Activated B cell treated with CpG ODN at 0.5 μM for 24 hours (primary cell): ENCODE measurements at regions not wholly inside any gene's neighbourhood (a gene's known extent, or its start where the extent isn't known, plus 50 kb on each side); places are given as distances from the start of the nearest gene placed in this dataset.
"Not testable (repeated sequence)": the region's sequence is repeated elsewhere in the genome, so short reads cannot be mapped to it uniquely, and the experiment has no call there.

Experiments used
- ATAC-seq: fragments of 200-7000 bp; cut with Tn5 transposase; one replicate; pipeline ENCODE4 v1.10.0; 2021; ENCODE audit warnings: low read depth, mild to moderate bottlenecking, moderate library complexity
- CTCF ChIA-PET: fragments of 350-600 bp; sonication (Branson Sonifier 250); formaldehyde crosslinking; loops from one replicate; lab custom pipeline; 2021; ENCODE audit warnings: antibody characterized with exemption; lab: Charles Lee
- POLR2A ChIA-PET: fragments of 350-600 bp; sonication (Branson Sonifier 250); formaldehyde crosslinking; loops from one replicate; lab custom pipeline; 2021; ENCODE audit warnings: antibody characterized with exemption; lab: Charles Lee
- DNase-seq: peaks from one replicate; pipeline ENCODE4 v3.0.0; 2022
- H3K27ac Mint-ChIP-seq: one replicate; pipeline ENCODE4 v1.8.0; 2020; ENCODE audit warnings: mixed read lengths
- H3K27me3 Mint-ChIP-seq: one replicate; pipeline ENCODE4 v1.8.0; 2021; ENCODE audit warnings: mixed read lengths
- H3K36me3 Mint-ChIP-seq: one replicate; pipeline ENCODE4 v1.8.0; 2021; ENCODE audit warnings: low read depth, mixed read lengths
- H3K4me1 Mint-ChIP-seq: one replicate; pipeline ENCODE4 v1.8.0; 2021; ENCODE audit warnings: mixed read lengths
- H3K4me3 Mint-ChIP-seq: one replicate; pipeline ENCODE4 v1.8.0; 2020; ENCODE audit warnings: mild to moderate bottlenecking, mixed read lengths
- H3K9me3 Mint-ChIP-seq: one replicate; pipeline ENCODE4 v1.8.0; 2020; ENCODE audit warnings: mixed read lengths
- intact Hi-C: fragments of 100-400 bp; cut with micrococcal nuclease; formaldehyde crosslinking; loops from one replicate; pipeline ENCODE4 v1.15.1; 2024
- TF ChIP-seq, protein P1 (sequence below): fragments of 200-600 bp; IDR thresholded peaks from one replicate; pipeline ENCODE4 v1.8.0; 2022; ENCODE audit warnings: antibody characterized with exemption, mild to moderate bottlenecking

DNA sequence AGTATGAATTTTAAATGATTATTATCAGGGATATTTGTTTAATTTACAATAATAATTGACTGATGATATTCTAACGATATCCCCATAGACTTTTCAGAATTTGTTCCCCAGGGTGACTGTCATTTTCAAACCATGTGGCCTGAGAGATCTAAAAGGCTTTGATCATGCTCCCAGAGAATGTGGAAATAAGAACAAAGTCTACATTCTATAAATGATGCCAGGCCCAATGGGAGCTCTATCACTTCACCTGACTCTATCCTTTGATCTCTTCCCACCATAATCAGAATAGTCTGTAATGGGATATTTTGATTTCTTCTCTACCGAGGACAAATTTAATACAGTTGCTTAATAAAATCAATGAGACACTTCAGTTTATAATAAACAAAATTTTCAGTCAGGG, 483.4 kb upstream of the IRAK1BP1 start:
- ChIA-PET CTCF (interaction anchor here (0.6 kb wide), 1 partner anchor 17 kb away, joined by 4 read pairs; no protein-coding TSS in a partner anchor), POLR2A (no interaction called here)
- Mint-ChIP-seq H3K9me3 (peaks cover 19% of the 10 kb centered on the region), H3K27ac (no peak overlapping the region), H3K4me3 (no peak overlapping the region), H3K27me3 (no peaks in the 10 kb centered on the region), H3K4me1 (no peaks in the 10 kb centered on the region), H3K36me3 (no peaks in the 10 kb centered on the region)
- intact Hi-C loops: no loop called here
- no peak for DNase-seq
- TF ChIP-seq, protein P1, sequence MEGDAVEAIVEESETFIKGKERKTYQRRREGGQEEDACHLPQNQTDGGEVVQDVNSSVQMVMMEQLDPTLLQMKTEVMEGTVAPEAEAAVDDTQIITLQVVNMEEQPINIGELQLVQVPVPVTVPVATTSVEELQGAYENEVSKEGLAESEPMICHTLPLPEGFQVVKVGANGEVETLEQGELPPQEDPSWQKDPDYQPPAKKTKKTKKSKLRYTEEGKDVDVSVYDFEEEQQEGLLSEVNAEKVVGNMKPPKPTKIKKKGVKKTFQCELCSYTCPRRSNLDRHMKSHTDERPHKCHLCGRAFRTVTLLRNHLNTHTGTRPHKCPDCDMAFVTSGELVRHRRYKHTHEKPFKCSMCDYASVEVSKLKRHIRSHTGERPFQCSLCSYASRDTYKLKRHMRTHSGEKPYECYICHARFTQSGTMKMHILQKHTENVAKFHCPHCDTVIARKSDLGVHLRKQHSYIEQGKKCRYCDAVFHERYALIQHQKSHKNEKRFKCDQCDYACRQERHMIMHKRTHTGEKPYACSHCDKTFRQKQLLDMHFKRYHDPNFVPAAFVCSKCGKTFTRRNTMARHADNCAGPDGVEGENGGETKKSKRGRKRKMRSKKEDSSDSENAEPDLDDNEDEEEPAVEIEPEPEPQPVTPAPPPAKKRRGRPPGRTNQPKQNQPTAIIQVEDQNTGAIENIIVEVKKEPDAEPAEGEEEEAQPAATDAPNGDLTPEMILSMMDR: no peak
- ATAC-seq: no peak

GRCh38 chr6:78386854-78387253, 480.5 kb upstream of the IRAK1BP1 start:
- H3K4me3 Mint-ChIP-seq, POLR2A ChIA-PET, DNase-seq, H3K27ac Mint-ChIP-seq, H3K36me3 Mint-ChIP-seq, CTCF ChIA-PET, intact Hi-C loops, H3K4me1 Mint-ChIP-seq, ATAC-seq, H3K27me3 Mint-ChIP-seq: not testable (repeated sequence)
- H3K9me3 Mint-ChIP-seq: peaks cover 24% of the 10 kb centered on the region

GRCh38 chr6:78390066-78390465, 477.3 kb upstream of the IRAK1BP1 start:
- Mint-ChIP-seq H3K4me1 (no peaks in the 10 kb centered on the region), H3K4me3 (no peak overlapping the region), H3K27me3 (no peaks in the 10 kb centered on the region), H3K36me3 (no peaks in the 10 kb centered on the region), H3K9me3 (peaks cover 26% of the 10 kb centered on the region), H3K27ac (no peak overlapping the region)
- ATAC-seq: no peak
- DNase-seq: no peak
- ChIA-PET CTCF (no interaction called here), POLR2A (no interaction called here)
- TF ChIP-seq, protein P1: no peak
- intact Hi-C loops: no loop called here

GRCh38 chr6:78397499-78397898, 469.9 kb upstream of the IRAK1BP1 start:
- no peak overlapping the region for H3K27ac Mint-ChIP-seq
- TF ChIP-seq, protein P1: no peak
- intact Hi-C loops: no loop called here
- H3K9me3 Mint-ChIP-seq: peaks cover under 1% of the 10 kb centered on the region
- H3K36me3 Mint-ChIP-seq: no peaks in the 10 kb centered on the region
- H3K4me3 Mint-ChIP-seq: no peak overlapping the region
- no peak for DNase-seq
- no peak for ATAC-seq
- H3K4me1 Mint-ChIP-seq: no peaks in the 10 kb centered on the region
- no peaks in the 10 kb centered on the region for H3K27me3 Mint-ChIP-seq
- ChIA-PET POLR2A (no interaction called here), CTCF (no interaction called here)

GRCh38 chr6:78398292-78398691, 469.1 kb upstream of the IRAK1BP1 start:
- no peak overlapping the region for H3K4me3 Mint-ChIP-seq
- no peaks in the 10 kb centered on the region for H3K9me3 Mint-ChIP-seq
- no peaks in the 10 kb centered on the region for H3K36me3 Mint-ChIP-seq
- H3K27me3 Mint-ChIP-seq: no peaks in the 10 kb centered on the region
- ChIA-PET POLR2A (no interaction called here), CTCF (no interaction called here)
- ATAC-seq (no peak), DNase-seq (no peak)
- no peaks in the 10 kb centered on the region for H3K4me1 Mint-ChIP-seq
- no peak overlapping the region for H3K27ac Mint-ChIP-seq
- TF ChIP-seq, protein P1: no peak
- intact Hi-C loops: no loop called here

DNA sequence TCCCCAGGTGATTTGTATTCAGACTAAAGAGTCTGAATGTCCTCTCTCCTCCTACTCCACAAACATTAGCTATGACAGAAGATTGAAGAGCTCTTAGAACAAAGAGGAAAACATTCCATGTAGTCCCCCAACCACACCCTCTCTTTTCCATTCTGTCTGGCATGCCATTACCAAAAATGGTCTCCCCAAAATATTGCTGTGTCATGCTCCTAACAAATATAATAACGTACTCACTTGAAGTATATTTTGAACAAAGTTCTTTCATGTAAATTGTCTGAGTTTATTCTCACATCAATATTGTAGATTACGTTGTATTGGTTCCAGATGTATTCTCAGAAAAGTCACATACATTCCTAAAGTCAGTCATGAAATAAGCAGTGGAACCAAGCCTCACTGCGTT, 467.3 kb upstream of the IRAK1BP1 start:
- no peaks in the 10 kb centered on the region for H3K36me3 Mint-ChIP-seq
- no peak overlapping the region for H3K4me3 Mint-ChIP-seq
- CTCF ChIA-PET: no interaction called here
- H3K27ac Mint-ChIP-seq: no peak overlapping the region
- no peaks in the 10 kb centered on the region for H3K4me1 Mint-ChIP-seq
- TF ChIP-seq, protein P1: no peak
- no peak for DNase-seq
- POLR2A ChIA-PET: no interaction called here
- intact Hi-C loops: no loop called here
- no peaks in the 10 kb centered on the region for H3K9me3 Mint-ChIP-seq
- no peaks in the 10 kb centered on the region for H3K27me3 Mint-ChIP-seq
- ATAC-seq: no peak
